OCI-LY7 (cell line): ENCODE measurements at regions not wholly inside any gene's neighbourhood (a gene's known extent, or its start where the extent isn't known, plus 50 kb on each side); places are given as distances from the start of the nearest gene placed in this dataset.
"Not testable (repeated sequence)": the region's sequence is repeated elsewhere in the genome, so short reads cannot be mapped to it uniquely, and the experiment has no call there.

Experiments used
- CTCF ChIP-seq: fragments of 200-600 bp; sonication (generic); conservative IDR thresholded peaks from 2 replicates; pipeline ENCODE4 v1.5.1; 2014; ENCODE audit warnings: mild to moderate bottlenecking, antibody characterized with exemption, low read length, moderate library complexity, mixed read lengths
- EZH2phosphoT487 ChIP-seq: fragments of 200-600 bp; sonication (generic); IDR thresholded peaks from 2 replicates; pipeline ENCODE4 v1.6.1; 2018; ENCODE audit warnings: low read depth, borderline replicate concordance, mild to moderate bottlenecking, mixed run types, antibody characterized with exemption, low read length, moderate library complexity, mixed read lengths

DNA sequence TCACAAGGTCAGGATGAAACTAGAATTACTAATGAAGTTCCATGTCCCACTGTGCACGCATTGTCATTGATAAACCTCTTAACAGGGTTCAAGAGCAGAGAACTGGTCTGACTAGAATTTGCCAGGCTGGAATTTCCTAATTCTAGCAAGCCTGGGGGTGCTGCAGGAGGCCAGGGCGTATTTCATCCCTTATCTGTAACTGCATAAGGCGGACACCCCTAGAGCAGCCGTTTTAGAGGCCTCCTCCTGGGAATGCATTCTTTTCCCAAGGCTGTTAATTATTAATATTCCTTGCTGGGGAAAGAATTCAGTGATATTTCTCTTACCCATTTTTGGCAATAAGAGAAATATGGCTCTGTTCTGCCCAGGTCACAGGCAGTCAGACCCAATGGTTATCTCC lies 124.5 kb upstream of the PRDX6 start:
- TF ChIP-seq CTCF, EZH2phosphoT487: not testable (repeated sequence)
